Memory B cell (primary cell): ENCODE measurements at regions not wholly inside any gene's neighbourhood (a gene's known extent, or its start where the extent isn't known, plus 50 kb on each side); places are given as distances from the start of the nearest gene placed in this dataset.
A peak's percentile ranks its signal among the peaks of the same experiment; 100 is the strongest.

Experiments used
- ATAC-seq: fragments of 150-1000 bp; cut with Tn5 transposase; 2 replicates; pipeline ENCODE4 v1.10.0; 2021; ENCODE audit warnings: low read depth, mild to moderate bottlenecking, moderate library complexity
- DNase-seq, 2 donors: peaks; one replicate each; pipeline ENCODE4 v3.0.0; 2022; ENCODE audit warnings: low spot score in 2 of 2
- H3K27ac Mint-ChIP-seq: one replicate; pipeline ENCODE4 v1.8.0; 2022; ENCODE audit warnings: mild to moderate bottlenecking, moderate library complexity, mixed read lengths
- H3K27me3 Mint-ChIP-seq: one replicate; pipeline ENCODE4 v1.8.0; 2022; ENCODE audit warnings: mixed read lengths
- H3K36me3 Mint-ChIP-seq: one replicate; pipeline ENCODE4 v1.8.0; 2022; ENCODE audit warnings: mild to moderate bottlenecking, mixed read lengths
- H3K4me1 Mint-ChIP-seq: one replicate; pipeline ENCODE4 v1.8.0; 2022; ENCODE audit warnings: mixed read lengths
- H3K4me3 Mint-ChIP-seq: one replicate; pipeline ENCODE4 v1.8.0; 2022; ENCODE audit warnings: mild to moderate bottlenecking, moderate library complexity, mixed read lengths
- H3K9me3 Mint-ChIP-seq: one replicate; pipeline ENCODE4 v1.8.0; 2022; ENCODE audit warnings: mixed read lengths

- Mint-ChIP-seq H3K9me3 (no peaks in the 10 kb centered on the region), H3K4me3 (no peak overlapping the region), H3K36me3 (no peaks in the 10 kb centered on the region), H3K27me3 (no peaks in the 10 kb centered on the region), H3K27ac (no peak overlapping the region), H3K4me1 (no peaks in the 10 kb centered on the region)
- DNase-seq: no peak
- no peak for ATAC-seq
These were observed 199.2 kb upstream of the TNP1 start for GRCh38 chr2:217058791-217059755.

GRCh38 chr2:217057773-217058172 lies 197.9 kb upstream of the TNP1 start:
- Mint-ChIP-seq H3K4me3 (no peak overlapping the region), H3K36me3 (no peaks in the 10 kb centered on the region), H3K9me3 (no peaks in the 10 kb centered on the region), H3K27ac (no peak overlapping the region), H3K27me3 (peaks cover 2% of the 10 kb centered on the region), H3K4me1 (no peaks in the 10 kb centered on the region)
- DNase-seq (no peak), ATAC-seq (no peak)

- H3K4me3 Mint-ChIP-seq: no peak overlapping the region
- DNase-seq (no peak), ATAC-seq (no peak)
- no peaks in the 10 kb centered on the region for H3K9me3 Mint-ChIP-seq
- H3K36me3 Mint-ChIP-seq: no peaks in the 10 kb centered on the region
- peaks cover 2% of the 10 kb centered on the region for H3K27me3 Mint-ChIP-seq
- no peaks in the 10 kb centered on the region for H3K4me1 Mint-ChIP-seq
- no peak overlapping the region for H3K27ac Mint-ChIP-seq
These were observed 195.8 kb upstream of the TNP1 start for GRCh38 chr2:217055624-217056023.

- no peaks in the 10 kb centered on the region for H3K9me3 Mint-ChIP-seq
- ATAC-seq: no peak
- DNase-seq: no peak
- H3K4me3 Mint-ChIP-seq: no peak overlapping the region
- H3K27me3 Mint-ChIP-seq: peaks cover 2% of the 10 kb centered on the region
- no peaks in the 10 kb centered on the region for H3K36me3 Mint-ChIP-seq
- H3K4me1 Mint-ChIP-seq: no peaks in the 10 kb centered on the region
- H3K27ac Mint-ChIP-seq: no peak overlapping the region
These were observed 194.9 kb upstream of the TNP1 start for GRCh38 chr2:217054791-217055190.

- peaks cover 5% of the 10 kb centered on the region for H3K27me3 Mint-ChIP-seq
- no peaks in the 10 kb centered on the region for H3K9me3 Mint-ChIP-seq
- H3K36me3 Mint-ChIP-seq: no peaks in the 10 kb centered on the region
- no peak overlapping the region for H3K4me3 Mint-ChIP-seq
- H3K4me1 Mint-ChIP-seq: no peaks in the 10 kb centered on the region
- ATAC-seq: no peak
- no peak for DNase-seq
- H3K27ac Mint-ChIP-seq: peak overlapping the region; percentile 15
These were observed 193.2 kb upstream of the TNP1 start for GRCh38 chr2:217052856-217053577.

- ATAC-seq: no peak
- H3K9me3 Mint-ChIP-seq: no peaks in the 10 kb centered on the region
- H3K4me1 Mint-ChIP-seq: no peaks in the 10 kb centered on the region
- no peak for DNase-seq
- no peak overlapping the region for H3K27ac Mint-ChIP-seq
- peaks cover 10% of the 10 kb centered on the region for H3K27me3 Mint-ChIP-seq
- H3K4me3 Mint-ChIP-seq: no peak overlapping the region
- H3K36me3 Mint-ChIP-seq: no peaks in the 10 kb centered on the region
These were observed 191.6 kb upstream of the TNP1 start for GRCh38 chr2:217051416-217051815.

GRCh38 chr2:217049956-217050355 lies 190.1 kb upstream of the TNP1 start:
- H3K9me3 Mint-ChIP-seq: no peaks in the 10 kb centered on the region
- no peak for DNase-seq
- no peaks in the 10 kb centered on the region for H3K4me1 Mint-ChIP-seq
- H3K4me3 Mint-ChIP-seq: no peak overlapping the region
- no peaks in the 10 kb centered on the region for H3K36me3 Mint-ChIP-seq
- no peak for ATAC-seq
- no peak overlapping the region for H3K27ac Mint-ChIP-seq
- peaks cover 10% of the 10 kb centered on the region for H3K27me3 Mint-ChIP-seq

GRCh38 chr2:217049422-217049821 lies 189.6 kb upstream of the TNP1 start:
- Mint-ChIP-seq H3K27me3 (peaks cover 12% of the 10 kb centered on the region), H3K27ac (no peak overlapping the region), H3K4me1 (no peaks in the 10 kb centered on the region), H3K36me3 (no peaks in the 10 kb centered on the region), H3K4me3 (no peak overlapping the region), H3K9me3 (no peaks in the 10 kb centered on the region)
- ATAC-seq (no peak), DNase-seq (no peak)

- Mint-ChIP-seq H3K9me3 (no peaks in the 10 kb centered on the region), H3K27ac (no peak overlapping the region), H3K36me3 (no peaks in the 10 kb centered on the region), H3K4me1 (no peaks in the 10 kb centered on the region), H3K4me3 (no peak overlapping the region), H3K27me3 (peaks cover 10% of the 10 kb centered on the region)
- DNase-seq: no peak
- ATAC-seq: no peak
These were observed 188.9 kb upstream of the TNP1 start for GRCh38 chr2:217048730-217049129.

GRCh38 chr2:217047631-217048030 lies 187.8 kb upstream of the TNP1 start:
- Mint-ChIP-seq H3K4me1 (no peaks in the 10 kb centered on the region), H3K9me3 (no peaks in the 10 kb centered on the region), H3K27me3 (peaks cover 10% of the 10 kb centered on the region), H3K4me3 (no peak overlapping the region), H3K36me3 (no peaks in the 10 kb centered on the region), H3K27ac (no peak overlapping the region)
- DNase-seq (no peak), ATAC-seq (no peak)

- H3K4me3 Mint-ChIP-seq: no peak overlapping the region
- no peaks in the 10 kb centered on the region for H3K9me3 Mint-ChIP-seq
- H3K27ac Mint-ChIP-seq: no peak overlapping the region
- H3K27me3 Mint-ChIP-seq: peaks cover 10% of the 10 kb centered on the region
- ATAC-seq (no peak), DNase-seq (no peak)
- H3K4me1 Mint-ChIP-seq: no peaks in the 10 kb centered on the region
- H3K36me3 Mint-ChIP-seq: no peaks in the 10 kb centered on the region
These were observed 187.3 kb upstream of the TNP1 start for GRCh38 chr2:217047209-217047608.

- Mint-ChIP-seq H3K4me3 (no peak overlapping the region), H3K9me3 (peaks cover 2% of the 10 kb centered on the region), H3K4me1 (no peaks in the 10 kb centered on the region), H3K36me3 (no peaks in the 10 kb centered on the region), H3K27ac (no peak overlapping the region), H3K27me3 (peaks cover 10% of the 10 kb centered on the region)
- no peak for DNase-seq
- no peak for ATAC-seq
These were observed 186.0 kb upstream of the TNP1 start for GRCh38 chr2:217045700-217046475.

GRCh38 chr2:217040099-217040498 lies 180.2 kb upstream of the TNP1 start:
- Mint-ChIP-seq H3K4me3 (no peak overlapping the region), H3K9me3 (peaks cover 2% of the 10 kb centered on the region), H3K4me1 (no peaks in the 10 kb centered on the region), H3K27me3 (peaks cover 6% of the 10 kb centered on the region), H3K36me3 (no peaks in the 10 kb centered on the region), H3K27ac (no peak overlapping the region)
- DNase-seq (no peak), ATAC-seq (no peak)

- Mint-ChIP-seq H3K36me3 (no peaks in the 10 kb centered on the region), H3K4me1 (no peaks in the 10 kb centered on the region), H3K4me3 (no peak overlapping the region), H3K27me3 (peaks cover 9% of the 10 kb centered on the region), H3K9me3 (peaks cover 2% of the 10 kb centered on the region), H3K27ac (no peak overlapping the region)
- ATAC-seq (no peak), DNase-seq (no peak)
These were observed 178.1 kb upstream of the TNP1 start for GRCh38 chr2:217038001-217038400.
